ENCODE measurements at regions not wholly inside any gene's neighbourhood (a gene's known extent, or its start where the extent isn't known, plus 50 kb on each side); places are given as distances from the start of the nearest gene placed in this dataset.
A peak's percentile ranks its signal among the peaks of the same experiment; 100 is the strongest.

GRCh38 chr2:193409951-193410350 lies 1215.2 kb upstream of the TMEFF2 start:
- Histone ChIP-seq H3K4me3 (ENCODE audit: low read depth, low read length) (no peak overlapping the region), H3K9me3 (ENCODE audit: severe bottlenecking) (no peaks in the 10 kb centered on the region), H3K27ac (no peak overlapping the region; the same call in 1 of the 2 replicates), H3K36me3 (no peaks in the 10 kb centered on the region), H3K27me3 (ENCODE audit: insufficient read depth, low read depth, severe bottlenecking) (no peaks in the 10 kb centered on the region)
- DNase-seq = peak; percentile 49
- TF ChIP-seq, protein P1, sequence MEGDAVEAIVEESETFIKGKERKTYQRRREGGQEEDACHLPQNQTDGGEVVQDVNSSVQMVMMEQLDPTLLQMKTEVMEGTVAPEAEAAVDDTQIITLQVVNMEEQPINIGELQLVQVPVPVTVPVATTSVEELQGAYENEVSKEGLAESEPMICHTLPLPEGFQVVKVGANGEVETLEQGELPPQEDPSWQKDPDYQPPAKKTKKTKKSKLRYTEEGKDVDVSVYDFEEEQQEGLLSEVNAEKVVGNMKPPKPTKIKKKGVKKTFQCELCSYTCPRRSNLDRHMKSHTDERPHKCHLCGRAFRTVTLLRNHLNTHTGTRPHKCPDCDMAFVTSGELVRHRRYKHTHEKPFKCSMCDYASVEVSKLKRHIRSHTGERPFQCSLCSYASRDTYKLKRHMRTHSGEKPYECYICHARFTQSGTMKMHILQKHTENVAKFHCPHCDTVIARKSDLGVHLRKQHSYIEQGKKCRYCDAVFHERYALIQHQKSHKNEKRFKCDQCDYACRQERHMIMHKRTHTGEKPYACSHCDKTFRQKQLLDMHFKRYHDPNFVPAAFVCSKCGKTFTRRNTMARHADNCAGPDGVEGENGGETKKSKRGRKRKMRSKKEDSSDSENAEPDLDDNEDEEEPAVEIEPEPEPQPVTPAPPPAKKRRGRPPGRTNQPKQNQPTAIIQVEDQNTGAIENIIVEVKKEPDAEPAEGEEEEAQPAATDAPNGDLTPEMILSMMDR (IDR thresholded peaks at IDR 0.05; ENCODE audit: low read depth, low read length) = no peak

- H3K4me3 ChIP-seq (ENCODE audit: low read depth, low read length) = no peak overlapping the region
- H3K9me3 ChIP-seq (ENCODE audit: severe bottlenecking) = no peaks in the 10 kb centered on the region
- no peak for DNase-seq
- TF ChIP-seq, protein P1 (IDR thresholded peaks at IDR 0.05; ENCODE audit: low read depth, low read length) = no peak
- H3K27ac ChIP-seq = no peak overlapping the region
- H3K36me3 ChIP-seq = no peaks in the 10 kb centered on the region
- no peaks in the 10 kb centered on the region for H3K27me3 ChIP-seq (ENCODE audit: insufficient read depth, low read depth, severe bottlenecking)
Observed at GRCh38 chr2:193382583-193382982, 1187.8 kb upstream of the TMEFF2 start.

- H3K27ac ChIP-seq = no peak overlapping the region
- no peaks in the 10 kb centered on the region for H3K27me3 ChIP-seq (ENCODE audit: insufficient read depth, low read depth, severe bottlenecking)
- no peak for DNase-seq
- no peaks in the 10 kb centered on the region for H3K9me3 ChIP-seq (ENCODE audit: severe bottlenecking)
- H3K36me3 ChIP-seq = no peaks in the 10 kb centered on the region
- TF ChIP-seq, protein P1 (IDR thresholded peaks at IDR 0.05; ENCODE audit: low read depth, low read length) = no peak
- no peak overlapping the region for H3K4me3 ChIP-seq (ENCODE audit: low read depth, low read length)
Observed at GRCh38 chr2:193377789-193378188, 1183.1 kb upstream of the TMEFF2 start.

DNA sequence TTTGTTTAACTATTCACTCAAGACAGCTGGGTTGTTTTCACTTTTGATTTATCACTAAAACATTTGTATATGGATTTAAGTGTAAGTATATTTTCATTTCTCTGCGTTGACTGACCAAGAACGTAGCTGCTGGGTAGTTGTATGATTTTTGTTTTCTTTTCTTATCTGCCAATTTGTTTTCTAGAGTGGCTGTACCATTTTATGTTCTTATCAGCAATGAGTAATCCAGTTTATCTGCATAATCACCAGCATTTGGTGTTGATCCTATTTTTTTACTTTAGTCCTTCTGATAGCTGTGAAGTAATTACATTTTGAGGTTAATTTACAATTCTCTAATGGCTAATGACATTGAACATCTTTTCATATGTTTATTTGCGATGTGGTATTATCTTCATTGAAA lies 1178.4 kb upstream of the TMEFF2 start:
- H3K27me3 ChIP-seq (ENCODE audit: insufficient read depth, low read depth, severe bottlenecking) = no peaks in the 10 kb centered on the region
- TF ChIP-seq, protein P1 (IDR thresholded peaks at IDR 0.05; ENCODE audit: low read depth, low read length) = no peak
- H3K9me3 ChIP-seq (ENCODE audit: severe bottlenecking) = no peaks in the 10 kb centered on the region
- H3K27ac ChIP-seq = no peak overlapping the region
- no peak overlapping the region for H3K4me3 ChIP-seq (ENCODE audit: low read depth, low read length)
- DNase-seq = no peak
- no peaks in the 10 kb centered on the region for H3K36me3 ChIP-seq

- TF ChIP-seq, protein P1 (IDR thresholded peaks at IDR 0.05; ENCODE audit: low read depth, low read length) = no peak
- Histone ChIP-seq H3K27me3 (ENCODE audit: insufficient read depth, low read depth, severe bottlenecking) (no peaks in the 10 kb centered on the region), H3K4me3 (ENCODE audit: low read depth, low read length) (no peak overlapping the region), H3K27ac (no peak overlapping the region), H3K9me3 (ENCODE audit: severe bottlenecking) (no peaks in the 10 kb centered on the region), H3K36me3 (no peaks in the 10 kb centered on the region)
- no peak for DNase-seq
Observed at GRCh38 chr2:193371200-193371599, 1176.5 kb upstream of the TMEFF2 start.

- TF ChIP-seq, protein P1 (IDR thresholded peaks at IDR 0.05; ENCODE audit: low read depth, low read length) = no peak
- Histone ChIP-seq H3K9me3 (ENCODE audit: severe bottlenecking) (no peaks in the 10 kb centered on the region), H3K27me3 (ENCODE audit: insufficient read depth, low read depth, severe bottlenecking) (no peaks in the 10 kb centered on the region), H3K4me3 (ENCODE audit: low read depth, low read length) (no peak overlapping the region), H3K27ac (no peak overlapping the region), H3K36me3 (no peaks in the 10 kb centered on the region)
- no peak for DNase-seq
Observed at GRCh38 chr2:193368615-193369014, 1173.9 kb upstream of the TMEFF2 start.

Measured in WERI-Rb-1 (cell line).